Astrocyte of the hippocampus (primary cell): ENCODE measurements at regions not wholly inside any gene's neighbourhood (a gene's known extent, or its start where the extent isn't known, plus 50 kb on each side); places are given as distances from the start of the nearest gene placed in this dataset.
"Not testable (repeated sequence)": the region's sequence is repeated elsewhere in the genome, so short reads cannot be mapped to it uniquely, and the experiment has no call there.

ENCODE experiments used
- DNase-seq: peaks from one replicate; pipeline ENCODE4 v3.0.0; 2011; ENCODE audit warnings: low read depth, low spot score

- DNase-seq, result peak; percentile 23
Observed at GRCh38 chr3:161913786-161914389, 417.3 kb downstream of the OTOL1 start.

- peak; percentile 75 for DNase-seq
Observed at GRCh38 chr3:161914703-161915417, 418.3 kb downstream of the OTOL1 start.

- DNase-seq, result peak; percentile 5
Observed at GRCh38 chr3:161915418-161915750, 418.8 kb downstream of the OTOL1 start.

GRCh38 chr3:161920196-161920595 is 423.6 kb downstream of the OTOL1 start:
- peak; percentile 1 for DNase-seq

- DNase-seq, result no peak
Observed at GRCh38 chr3:161925749-161926360, 429.2 kb downstream of the OTOL1 start.

GRCh38 chr3:161927131-161927530 is 430.5 kb downstream of the OTOL1 start:
- no peak for DNase-seq

- DNase-seq, result peak; percentile 16
Observed at GRCh38 chr3:161939918-161940620, 443.5 kb downstream of the OTOL1 start.

GRCh38 chr3:161940621-161940965 is 444.0 kb downstream of the OTOL1 start:
- no peak for DNase-seq

- no peak for DNase-seq
Observed at GRCh38 chr3:161941891-161942290, 445.3 kb downstream of the OTOL1 start.

GRCh38 chr3:161943801-161944345 is 447.3 kb downstream of the OTOL1 start:
- not testable (repeated sequence) for DNase-seq

- DNase-seq, result no peak
Observed at GRCh38 chr3:161946443-161946960, 449.9 kb downstream of the OTOL1 start.

- DNase-seq, result no peak
Observed at GRCh38 chr3:161950318-161950868, 453.8 kb downstream of the OTOL1 start.

- no peak for DNase-seq
Observed at GRCh38 chr3:161957467-161957866, 460.9 kb downstream of the OTOL1 start.

GRCh38 chr3:161964857-161965256 is 468.2 kb downstream of the OTOL1 start:
- no peak for DNase-seq

- DNase-seq, result no peak
Observed at GRCh38 chr3:161969867-161970266, 473.3 kb downstream of the OTOL1 start.

- DNase-seq, result no peak
Observed at GRCh38 chr3:161975201-161975600, 478.6 kb downstream of the OTOL1 start.

GRCh38 chr3:161977063-161977462 is 480.5 kb downstream of the OTOL1 start:
- peak; percentile 21 for DNase-seq

GRCh38 chr3:161977850-161978249 is 481.2 kb downstream of the OTOL1 start:
- DNase-seq, result no peak

- DNase-seq, result no peak
Observed at GRCh38 chr3:161987933-161988332, 491.3 kb downstream of the OTOL1 start.

- no peak for DNase-seq
Observed at GRCh38 chr3:161989012-161989411, 492.4 kb downstream of the OTOL1 start.

GRCh38 chr3:161990036-161990435 is 493.4 kb downstream of the OTOL1 start:
- DNase-seq, result no peak
